ENCODE measurements at regions not wholly inside any gene's neighbourhood (a gene's known extent, or its start where the extent isn't known, plus 50 kb on each side); places are given as distances from the start of the nearest gene placed in this dataset.

GRCh38 chr1:157194731-157195520 lies 56.7 kb upstream of the ETV3 start:
- no peak for TF ChIP-seq ZNF274 (IDR thresholded peaks at IDR 0.05; ENCODE audit: low read depth, low read length)
- no peak for TF ChIP-seq YY1 (IDR thresholded peaks at IDR 0.05; ENCODE audit: insufficient read depth, insufficient read length)
